SJCRH30 (cell line): ENCODE measurements at regions not wholly inside any gene's neighbourhood (a gene's known extent, or its start where the extent isn't known, plus 50 kb on each side); places are given as distances from the start of the nearest gene placed in this dataset.

Source experiments
- DNase-seq, 2 experiments: peaks; one replicate each; pipeline ENCODE4 v3.0.0-alpha.2; 2015 to 2020
- H3K27ac ChIP-seq: fragments of 250-450 bp; sonication (Bioruptor Pico); 2 replicates; pipeline ENCODE4 v1.5.1; 2020; ENCODE audit warnings: mild to moderate bottlenecking, moderate library complexity
- H3K27me3 ChIP-seq: fragments of 250-450 bp; sonication (Bioruptor Pico); 2 replicates; pipeline ENCODE4 v1.5.1; 2020; ENCODE audit warnings: mild to moderate bottlenecking, moderate library complexity
- H3K36me3 ChIP-seq: fragments of 250-450 bp; sonication (Bioruptor Pico); 2 replicates; pipeline ENCODE4 v1.5.1; 2020; ENCODE audit warnings: mild to moderate bottlenecking, moderate library complexity
- H3K4me1 ChIP-seq: fragments of 250-450 bp; sonication (Bioruptor Pico); 2 replicates; pipeline ENCODE4 v1.5.1; 2020; ENCODE audit warnings: mild to moderate bottlenecking, moderate library complexity
- H3K4me3 ChIP-seq: fragments of 250-450 bp; sonication (Bioruptor Pico); 2 replicates; pipeline ENCODE4 v1.5.1; 2020; ENCODE audit warnings: mild to moderate bottlenecking, moderate library complexity
- H3K9me3 ChIP-seq: fragments of 250-450 bp; sonication (Bioruptor Pico); replicated peaks from 2 replicates; pipeline ENCODE4 v1.5.1; 2020; ENCODE audit warnings: mild to moderate bottlenecking, moderate library complexity

DNA sequence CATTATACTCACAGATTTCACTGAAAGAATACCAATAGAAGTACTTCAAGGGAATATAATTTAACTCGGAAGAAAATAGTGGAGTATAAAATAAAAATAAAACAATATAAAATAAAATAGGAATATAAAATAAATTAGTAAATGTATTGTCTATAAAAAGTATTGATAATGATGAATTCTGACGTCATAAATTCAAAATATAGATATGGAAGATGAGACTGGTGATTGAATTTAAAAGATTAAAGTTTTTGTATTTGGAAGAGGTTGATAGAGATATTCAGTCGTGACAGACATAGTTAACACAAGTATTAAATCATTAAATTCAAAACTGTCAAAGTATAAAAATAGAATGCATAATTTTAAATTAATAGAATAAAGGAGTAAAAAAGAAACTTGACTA, 964.9 kb upstream of the C9orf72 start:
- H3K27me3 ChIP-seq: no peaks in the 10 kb centered on the region

DNA sequence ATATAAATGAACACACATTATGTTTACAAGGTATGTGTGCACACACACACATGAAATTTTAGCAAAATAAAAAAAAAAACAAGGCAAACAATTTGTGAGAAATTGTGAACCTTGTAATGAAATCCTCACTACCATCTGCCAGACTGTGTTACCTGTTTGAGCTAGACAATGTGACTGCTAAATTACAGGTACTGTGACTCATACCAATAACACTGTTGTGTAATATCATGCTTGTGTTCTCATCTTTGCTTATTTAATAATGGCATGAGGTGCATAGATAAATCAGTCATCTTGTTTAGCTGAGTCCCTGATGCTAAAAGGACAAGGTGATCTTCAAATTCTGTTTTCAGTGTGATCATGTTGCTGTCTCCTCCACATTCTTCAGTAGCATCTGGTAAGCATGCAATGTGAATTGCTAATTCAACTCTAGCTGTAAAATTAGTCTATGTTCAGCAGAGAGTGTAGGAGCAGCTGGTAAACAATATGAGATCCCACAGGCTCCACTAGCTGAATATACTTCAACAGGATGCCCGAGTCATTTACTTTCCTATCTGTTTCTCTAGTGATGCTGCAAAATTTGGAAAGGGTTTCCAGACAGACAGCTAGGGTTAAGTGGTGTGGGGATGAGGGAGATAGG, 966.3 kb upstream of the C9orf72 start:
- H3K27ac ChIP-seq: no peak overlapping the region
- H3K9me3 ChIP-seq: no peaks in the 10 kb centered on the region
- DNase-seq: no peak
- H3K4me1 ChIP-seq: no peaks in the 10 kb centered on the region
- no peaks in the 10 kb centered on the region for H3K27me3 ChIP-seq
- no peak overlapping the region for H3K4me3 ChIP-seq
- H3K36me3 ChIP-seq: no peaks in the 10 kb centered on the region

More for the DNA sequence above, 964.9 kb upstream of the C9orf72 start:
- no peak for DNase-seq
- H3K9me3 ChIP-seq: no peaks in the 10 kb centered on the region
- no peak overlapping the region for H3K4me3 ChIP-seq
- H3K27ac ChIP-seq: no peak overlapping the region
- no peaks in the 10 kb centered on the region; the same call in 1 of the 2 replicates for H3K36me3 ChIP-seq
- H3K4me1 ChIP-seq: no peaks in the 10 kb centered on the region

DNA sequence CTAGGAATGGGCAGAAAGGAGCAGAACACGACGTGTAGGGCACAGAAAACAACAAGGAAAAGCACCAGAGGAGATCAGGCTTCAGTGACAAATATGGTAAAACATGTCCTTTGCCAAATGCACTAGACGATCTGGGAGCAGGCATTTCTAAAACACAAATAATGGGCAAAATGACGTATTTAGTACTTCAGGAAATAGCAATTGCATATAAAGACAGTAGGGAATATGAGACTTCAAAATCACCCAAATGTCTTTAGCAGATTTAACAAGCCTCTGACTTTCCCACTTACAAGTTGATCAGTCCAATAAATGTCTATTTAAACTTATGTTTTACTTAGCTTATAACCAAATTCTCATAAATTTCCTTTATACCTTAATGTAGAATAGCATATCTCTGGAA, 969.6 kb upstream of the C9orf72 start:
- DNase-seq: no peak
- Histone ChIP-seq H3K4me1 (no peaks in the 10 kb centered on the region), H3K27ac (no peak overlapping the region), H3K27me3 (no peaks in the 10 kb centered on the region), H3K4me3 (no peak overlapping the region), H3K36me3 (no peaks in the 10 kb centered on the region), H3K9me3 (no peaks in the 10 kb centered on the region)

- Histone ChIP-seq H3K9me3 (no peaks in the 10 kb centered on the region), H3K36me3 (no peaks in the 10 kb centered on the region), H3K4me3 (no peak overlapping the region), H3K27ac (no peak overlapping the region), H3K27me3 (no peaks in the 10 kb centered on the region), H3K4me1 (no peaks in the 10 kb centered on the region)
- DNase-seq: no peak
Measured at GRCh38 chr9:28547527-28547926, 974.2 kb upstream of the C9orf72 start.

DNA sequence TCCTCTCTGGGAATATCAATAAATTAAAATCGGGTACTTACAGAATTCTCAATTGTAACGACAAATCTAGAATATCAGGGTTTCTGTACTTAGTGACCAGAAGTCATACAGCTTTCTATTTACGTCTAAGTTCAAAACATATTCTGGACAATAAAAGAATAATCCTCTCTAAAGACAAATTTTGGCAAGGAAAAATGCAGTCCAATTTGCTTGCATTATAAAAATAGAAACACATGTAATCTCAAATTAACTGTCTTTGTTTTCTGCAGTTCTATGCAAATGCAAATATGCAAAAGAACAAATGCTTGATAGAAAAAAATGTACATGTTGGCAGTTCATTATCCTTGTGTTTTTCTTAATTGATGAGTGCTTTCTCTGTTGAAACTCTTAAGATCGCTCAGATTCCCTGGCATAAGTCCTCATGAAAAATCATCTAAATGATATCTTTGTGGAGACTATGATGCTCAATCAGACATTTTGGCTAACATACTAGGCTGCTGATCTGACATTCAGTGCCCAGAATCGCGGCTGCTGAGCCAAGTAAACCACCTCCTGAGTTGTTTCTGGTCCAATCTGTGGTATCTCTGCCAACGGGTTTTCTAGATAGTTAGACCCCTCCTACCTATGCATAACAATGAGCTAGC, 990.1 kb upstream of the C9orf72 start:
- Histone ChIP-seq H3K27ac (no peak overlapping the region), H3K9me3 (no peaks in the 10 kb centered on the region), H3K4me3 (no peak overlapping the region), H3K27me3 (no peaks in the 10 kb centered on the region), H3K4me1 (no peaks in the 10 kb centered on the region), H3K36me3 (no peaks in the 10 kb centered on the region)
- DNase-seq: no peak

DNA sequence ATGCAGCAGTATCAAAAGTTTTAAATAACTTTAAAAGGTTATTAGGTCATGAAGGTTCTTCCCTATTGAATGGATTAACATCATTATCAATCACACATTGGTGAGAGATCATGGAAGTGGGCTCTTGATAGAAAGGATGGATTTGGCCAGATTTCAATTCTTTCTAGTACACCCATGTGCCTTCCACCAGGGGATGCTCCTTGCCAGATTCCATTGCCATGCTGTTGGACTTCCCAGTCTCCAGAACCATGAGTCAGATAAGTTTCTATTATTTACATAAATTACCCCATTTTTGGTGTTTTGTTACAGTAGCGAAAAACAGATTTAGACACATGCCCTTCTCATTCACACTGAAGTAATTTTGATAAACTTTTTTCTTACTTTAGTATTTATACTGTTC, 1010.6 kb upstream of the C9orf72 start:
- Histone ChIP-seq H3K4me3 (no peak overlapping the region), H3K9me3 (no peaks in the 10 kb centered on the region), H3K36me3 (no peaks in the 10 kb centered on the region), H3K4me1 (no peaks in the 10 kb centered on the region), H3K27me3 (no peaks in the 10 kb centered on the region), H3K27ac (no peak overlapping the region)
- no peak for DNase-seq

DNA sequence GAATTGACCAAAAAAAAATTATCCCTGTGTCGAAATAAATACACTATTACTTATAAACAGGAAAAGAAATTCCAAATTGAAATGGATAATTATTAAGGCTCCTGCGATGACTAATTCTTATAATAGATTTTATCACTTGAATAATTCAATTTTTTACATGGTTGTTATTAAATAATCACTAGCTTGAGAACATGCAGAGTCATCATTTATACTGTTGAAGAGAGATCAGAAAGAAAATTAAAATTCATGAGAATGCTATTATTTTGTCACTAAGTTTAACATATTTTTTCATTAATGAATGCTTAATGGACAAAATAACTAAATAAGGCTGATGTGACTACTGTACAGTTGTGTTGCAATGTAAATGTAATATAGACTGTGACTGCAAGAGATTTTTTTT, 1011.3 kb upstream of the C9orf72 start:
- no peak overlapping the region for H3K4me3 ChIP-seq
- no peak for DNase-seq

DNA sequence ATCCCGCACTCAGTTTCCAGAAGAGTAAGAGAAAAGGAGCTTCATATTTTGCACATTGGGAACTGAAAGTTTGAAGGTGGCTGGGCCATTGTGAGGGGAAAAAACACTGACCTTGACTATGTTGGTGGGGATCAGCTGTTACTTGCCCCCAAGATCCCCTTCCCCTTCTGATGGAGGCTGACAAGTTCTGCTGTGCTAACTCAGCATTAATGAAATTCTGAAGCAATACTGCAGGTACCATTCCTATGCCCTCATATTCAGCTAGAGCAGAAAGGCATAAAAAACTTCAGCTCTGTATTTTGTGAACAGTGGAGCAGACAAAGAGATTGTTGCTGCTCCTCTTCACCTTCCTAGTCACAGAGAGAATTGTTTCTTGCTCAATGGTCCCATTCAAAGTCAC, 1013.8 kb upstream of the C9orf72 start:
- Histone ChIP-seq H3K27ac (no peak overlapping the region), H3K4me1 (no peaks in the 10 kb centered on the region), H3K9me3 (no peaks in the 10 kb centered on the region), H3K27me3 (no peaks in the 10 kb centered on the region), H3K4me3 (no peak overlapping the region), H3K36me3 (no peaks in the 10 kb centered on the region)
- no peak for DNase-seq

More for the DNA sequence above, 1011.3 kb upstream of the C9orf72 start:
- Histone ChIP-seq H3K27me3 (no peaks in the 10 kb centered on the region), H3K4me1 (no peaks in the 10 kb centered on the region), H3K9me3 (no peaks in the 10 kb centered on the region), H3K27ac (no peak overlapping the region), H3K36me3 (no peaks in the 10 kb centered on the region)

DNA sequence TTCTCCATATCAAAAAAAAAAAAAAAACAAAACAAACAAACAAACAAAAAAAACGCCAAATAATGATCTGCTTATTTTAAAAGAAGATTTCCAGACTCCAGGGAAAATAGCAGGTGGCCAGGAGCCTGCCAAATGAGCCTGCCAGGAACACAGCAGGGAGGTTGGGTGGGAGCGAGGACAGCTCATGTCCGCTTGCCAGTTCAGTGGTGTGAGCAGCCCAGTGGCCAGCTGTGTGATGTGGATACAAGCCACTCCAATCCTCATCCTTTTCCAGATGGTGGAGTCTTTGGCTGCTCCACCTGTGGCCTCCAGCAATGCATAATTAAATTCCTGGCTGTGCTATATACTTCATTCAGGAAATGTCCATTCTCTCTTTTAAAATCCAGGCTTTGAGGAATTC, 1025.1 kb upstream of the C9orf72 start:
- Histone ChIP-seq H3K27ac (no peak overlapping the region), H3K4me1 (no peaks in the 10 kb centered on the region), H3K9me3 (no peaks in the 10 kb centered on the region)

GRCh38 chr9:28600226-28600625, 1026.9 kb upstream of the C9orf72 start:
- Histone ChIP-seq H3K9me3 (no peaks in the 10 kb centered on the region), H3K36me3 (no peaks in the 10 kb centered on the region), H3K4me1 (no peaks in the 10 kb centered on the region), H3K27me3 (no peaks in the 10 kb centered on the region), H3K4me3 (no peak overlapping the region), H3K27ac (no peak overlapping the region)
- DNase-seq: no peak

More for the DNA sequence above, 1025.1 kb upstream of the C9orf72 start:
- no peaks in the 10 kb centered on the region for H3K36me3 ChIP-seq
- no peaks in the 10 kb centered on the region for H3K27me3 ChIP-seq
- DNase-seq: no peak
- no peak overlapping the region for H3K4me3 ChIP-seq

DNA sequence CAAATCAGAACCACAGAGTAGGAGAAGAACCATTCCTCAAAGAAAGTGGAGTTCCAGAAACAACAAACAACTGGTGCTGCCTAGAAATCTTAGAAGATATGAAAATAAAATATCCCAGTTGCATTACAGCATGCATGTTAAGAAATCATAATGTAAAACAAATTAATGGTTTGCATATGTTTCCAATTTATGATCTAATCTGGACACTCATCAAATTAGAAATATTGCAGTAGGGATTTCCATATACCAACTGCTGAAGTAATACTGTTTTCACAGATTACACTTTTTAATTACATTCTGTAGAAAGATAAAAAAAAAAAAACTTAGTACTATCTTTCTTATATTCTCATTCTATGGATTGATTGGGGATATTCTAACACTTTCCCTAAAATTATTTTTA, 1034.6 kb upstream of the C9orf72 start:
- Histone ChIP-seq H3K36me3 (no peaks in the 10 kb centered on the region), H3K27ac (no peak overlapping the region), H3K27me3 (no peaks in the 10 kb centered on the region), H3K4me1 (no peaks in the 10 kb centered on the region), H3K9me3 (no peaks in the 10 kb centered on the region), H3K4me3 (no peak overlapping the region)
- DNase-seq: no peak

DNA sequence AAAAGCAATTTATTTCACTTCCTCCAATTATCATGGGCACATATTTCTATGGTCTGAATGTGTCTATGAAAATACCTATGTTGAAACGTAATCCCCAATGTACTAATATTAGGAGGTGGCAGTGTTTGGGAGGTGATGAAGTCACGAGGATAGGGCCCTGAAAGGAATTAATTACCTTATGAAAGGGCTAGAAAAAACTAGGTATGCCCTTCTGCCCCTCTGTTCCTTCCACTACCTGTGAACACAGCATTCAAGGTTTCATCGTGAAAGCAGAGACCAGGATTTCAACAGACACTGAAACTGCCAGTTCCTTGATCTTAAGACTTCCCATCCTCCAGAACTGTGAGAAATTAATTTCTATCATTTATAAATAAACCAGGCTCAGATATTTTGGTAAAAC, 1037.1 kb upstream of the C9orf72 start:
- no peaks in the 10 kb centered on the region for H3K27me3 ChIP-seq
- H3K4me1 ChIP-seq: no peaks in the 10 kb centered on the region
- H3K27ac ChIP-seq: no peak overlapping the region
- no peaks in the 10 kb centered on the region for H3K36me3 ChIP-seq
- H3K4me3 ChIP-seq: no peak overlapping the region
- no peak for DNase-seq
- H3K9me3 ChIP-seq: no peaks in the 10 kb centered on the region

GRCh38 chr9:28616310-28616709, 1043.0 kb upstream of the C9orf72 start:
- H3K9me3 ChIP-seq: no peaks in the 10 kb centered on the region
- H3K27ac ChIP-seq: no peak overlapping the region
- H3K4me3 ChIP-seq: no peak overlapping the region
- H3K27me3 ChIP-seq: no peaks in the 10 kb centered on the region
- DNase-seq: no peak
- H3K4me1 ChIP-seq: no peaks in the 10 kb centered on the region
- no peaks in the 10 kb centered on the region for H3K36me3 ChIP-seq

DNA sequence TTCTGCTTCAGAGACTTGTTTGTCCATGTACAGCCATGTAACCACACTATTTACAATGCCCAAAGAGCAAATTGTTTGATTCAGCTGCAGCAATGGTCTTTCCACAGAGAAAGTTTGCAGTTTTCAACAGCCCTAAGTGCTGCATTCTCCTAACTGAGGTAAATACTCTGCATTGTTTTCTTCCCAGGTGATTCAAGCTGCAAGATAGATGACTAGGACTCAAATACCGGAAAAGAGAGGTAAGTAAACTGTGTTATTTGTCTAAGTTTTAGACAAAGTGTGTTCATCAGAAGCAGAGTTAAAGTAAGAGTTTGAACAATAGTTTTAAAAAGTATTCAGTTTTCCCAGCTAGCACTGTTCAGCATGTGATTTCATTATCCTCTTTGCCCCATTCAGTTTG, 1046.7 kb upstream of the C9orf72 start:
- no peak for DNase-seq
- H3K4me3 ChIP-seq: no peak overlapping the region
- no peak overlapping the region for H3K27ac ChIP-seq

DNA sequence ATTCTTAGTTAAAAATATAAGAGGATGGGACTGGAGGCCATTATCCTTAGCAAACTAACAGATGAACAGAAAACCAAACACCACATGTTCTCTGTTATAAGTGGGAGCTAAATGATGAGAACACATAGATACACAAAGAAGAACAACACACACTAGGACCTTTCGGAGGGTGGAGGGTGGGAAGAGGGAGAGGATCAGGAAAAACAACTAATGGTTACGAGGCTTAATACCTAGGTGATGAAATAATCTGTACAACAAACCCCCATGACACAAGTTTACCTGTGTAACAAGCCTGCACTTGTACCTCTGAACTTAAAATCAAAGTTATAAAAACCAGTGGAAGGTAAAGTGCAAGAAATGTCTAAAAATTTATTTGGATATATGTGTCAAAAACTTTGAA, 1047.4 kb upstream of the C9orf72 start:
- no peak overlapping the region for H3K27ac ChIP-seq

More for the DNA sequence above, 1046.7 kb upstream of the C9orf72 start:
- no peaks in the 10 kb centered on the region for H3K27me3 ChIP-seq
- H3K36me3 ChIP-seq: no peaks in the 10 kb centered on the region
- H3K4me1 ChIP-seq: no peaks in the 10 kb centered on the region
- H3K9me3 ChIP-seq: no peaks in the 10 kb centered on the region

GRCh38 chr9:28624771-28625170, 1051.5 kb upstream of the C9orf72 start:
- no peaks in the 10 kb centered on the region for H3K4me1 ChIP-seq
- H3K4me3 ChIP-seq: no peak overlapping the region
- no peaks in the 10 kb centered on the region for H3K36me3 ChIP-seq
- no peak for DNase-seq
- H3K27ac ChIP-seq: no peak overlapping the region
- no peaks in the 10 kb centered on the region for H3K27me3 ChIP-seq
- no peaks in the 10 kb centered on the region for H3K9me3 ChIP-seq

More for the DNA sequence above, 1047.4 kb upstream of the C9orf72 start:
- H3K9me3 ChIP-seq: no peaks in the 10 kb centered on the region
- no peaks in the 10 kb centered on the region for H3K27me3 ChIP-seq
- no peaks in the 10 kb centered on the region for H3K36me3 ChIP-seq
- no peak overlapping the region for H3K4me3 ChIP-seq
- DNase-seq: no peak
- no peaks in the 10 kb centered on the region for H3K4me1 ChIP-seq
